HEK293T (cell line): ENCODE measurements at regions not wholly inside any gene's neighbourhood (a gene's known extent, or its start where the extent isn't known, plus 50 kb on each side); places are given as distances from the start of the nearest gene placed in this dataset.

Experiments used
- NFRKB ChIP-seq: fragments of 450-650 bp; IDR thresholded peaks from 2 replicates; pipeline ENCODE4 v1.6.1; 2016; ENCODE audit warnings: mild to moderate bottlenecking, moderate library complexity
- PKNOX1 ChIP-seq: fragments of 450-650 bp; IDR thresholded peaks from 2 replicates; pipeline ENCODE4 v1.6.1; 2016
- SP1 ChIP-seq: fragments of 450-650 bp; IDR thresholded peaks from 2 replicates; pipeline ENCODE4 v1.6.1; 2017
- SUZ12 ChIP-seq: fragments of 450-650 bp; IDR thresholded peaks from 2 replicates; pipeline ENCODE4 v1.6.1; 2016; ENCODE audit warnings: mild to moderate bottlenecking

- TF ChIP-seq SP1 = no peak
- no peak for TF ChIP-seq NFRKB
- no peak for TF ChIP-seq PKNOX1
- no peak for TF ChIP-seq SUZ12
Observed at GRCh38 chr2:89831641-89832498, 1140.4 kb downstream of the RPIA start.
